B cell (primary cell): ENCODE measurements at regions not wholly inside any gene's neighbourhood (a gene's known extent, or its start where the extent isn't known, plus 50 kb on each side); places are given as distances from the start of the nearest gene placed in this dataset.

Source experiments
- ATAC-seq: fragments of 200-7000 bp; cut with Tn5 transposase; one replicate; pipeline ENCODE4 v1.10.0; 2021; ENCODE audit warnings: low read depth, mild to moderate bottlenecking, moderate number of reproducible peaks, moderate library complexity
- CTCF ChIA-PET: fragments of 350-600 bp; sonication (Branson Sonifier 250); formaldehyde crosslinking; loops from one replicate; lab custom pipeline; 2021; ENCODE audit warnings: antibody characterized with exemption, inconsistent platforms; lab: Charles Lee
- POLR2A ChIA-PET: fragments of 350-600 bp; sonication (Branson Sonifier 250); formaldehyde crosslinking; loops from one replicate; lab custom pipeline; 2021; ENCODE audit warnings: antibody characterized with exemption; lab: Charles Lee
- DNase-seq: peaks from one replicate; pipeline ENCODE4 v3.0.0; 2013
- H2AFZ ChIP-seq: 2 replicates; pipeline ENCODE4 v1.6.1; 2012; ENCODE audit warnings: mild to moderate bottlenecking, low read depth, low read length; ENCODE audit not compliant: insufficient read depth, poor library complexity, severe bottlenecking
- H3K27ac ChIP-seq, 2 donors: 1 replicate in 1 of 2; 2 replicates in 1 of 2; pipeline ENCODE4 v1.5.1; 2012 to 2013; ENCODE audit warnings: low read length in 2 of 2, mild to moderate bottlenecking in 2 of 2, moderate library complexity in 1 of 2
- H3K27me3 ChIP-seq, 4 experiments: fragments of 200-600 bp in 1 of 4; sonication (generic) in 1 of 4; replicated peaks in 1 of 4; 1 replicate in 2 of 4; 2 replicates in 2 of 4; pipeline versions ENCODE4 v1.6.1 to v1.7.0; 2013 to 2016; ENCODE audit warnings: low read length in 3 of 4, mild to moderate bottlenecking in 2 of 4, mixed read lengths in 1 of 4, moderate library complexity in 1 of 4; ENCODE audit not compliant: insufficient read depth in 4 of 4, control insufficient read depth in 3 of 4; ENCODE audit errors: control extremely low read depth in 1 of 4
- H3K36me3 ChIP-seq, 2 experiments: replicated peaks in 1 of 2; 1 replicate in 1 of 2; 2 replicates in 1 of 2; pipeline versions ENCODE4 v1.6.1 to v1.7.1; 2013; ENCODE audit warnings: low read length in 1 of 2; ENCODE audit not compliant: insufficient read depth in 2 of 2, control insufficient read depth in 1 of 2; ENCODE audit errors: control extremely low read depth in 1 of 2, extremely low read depth in 1 of 2
- H3K4me1 ChIP-seq, 2 donors: fragments of 200-600 bp in 1 of 2; sonication (generic) in 1 of 2; 1 replicate in 1 of 2; 2 replicates in 1 of 2; pipeline versions ENCODE4 v1.5.1 to v1.6.1; 2013 to 2017; ENCODE audit warnings: low read length in 2 of 2; ENCODE audit not compliant: control insufficient read depth in 2 of 2, insufficient read depth in 2 of 2
- H3K4me2 ChIP-seq: replicated peaks from 2 replicates; pipeline ENCODE3; 2012; ENCODE audit warnings: mild to moderate bottlenecking, low read depth, low read length; ENCODE audit not compliant: poor library complexity, severe bottlenecking
- H3K4me3 ChIP-seq, 5 experiments: fragments of 200-600 bp in 1 of 5; sonication (generic) in 1 of 5; 1 replicate in 3 of 5; 2 replicates in 2 of 5; pipeline versions ENCODE4 v1.5.1 to v1.7.0; 2011 to 2016; ENCODE audit warnings: low read length in 4 of 5, mild to moderate bottlenecking in 4 of 5, low read depth in 2 of 5, control low read depth in 1 of 5, moderate library complexity in 1 of 5; ENCODE audit not compliant: insufficient read depth in 1 of 5; ENCODE audit errors: control extremely low read depth in 1 of 5, extremely low read depth in 1 of 5
- H3K79me2 ChIP-seq: fragments of 200-600 bp; sonication (generic); one replicate; pipeline ENCODE4 v1.6.0; 2016; ENCODE audit warnings: low read length; ENCODE audit not compliant: control insufficient read depth, insufficient read depth
- H3K9ac ChIP-seq: fragments of 200-600 bp; sonication (generic); 2 replicates; pipeline ENCODE4 v1.6.1; 2017; ENCODE audit warnings: mild to moderate bottlenecking, low read length, moderate library complexity
- H3K9me3 ChIP-seq, 3 donors: one replicate each; pipeline versions ENCODE4 v1.6.1 to v1.7.1; 2013; ENCODE audit warnings: low read length in 2 of 3; ENCODE audit not compliant: control insufficient read depth in 2 of 3, insufficient read depth in 1 of 3; ENCODE audit errors: control extremely low read depth in 1 of 3
- H4K20me1 ChIP-seq: 2 replicates; pipeline ENCODE4 v1.6.0; 2012; ENCODE audit warnings: mild to moderate bottlenecking, low read length; ENCODE audit not compliant: insufficient read depth, control insufficient read depth, poor library complexity, severe bottlenecking
- H3K27ac Mint-ChIP-seq: one replicate; pipeline ENCODE4 v1.8.0; 2021; ENCODE audit warnings: mixed read lengths
- H3K27me3 Mint-ChIP-seq: one replicate; pipeline ENCODE4 v1.8.0; 2021; ENCODE audit warnings: mixed read lengths
- H3K4me1 Mint-ChIP-seq: one replicate; pipeline ENCODE4 v1.8.0; 2021; ENCODE audit warnings: mixed read lengths
- H3K4me3 Mint-ChIP-seq: one replicate; pipeline ENCODE4 v1.8.0; 2021; ENCODE audit warnings: mixed read lengths
- H3K9me3 Mint-ChIP-seq: one replicate; pipeline ENCODE4 v1.8.0; 2022; ENCODE audit warnings: mixed read lengths; ENCODE audit not compliant: insufficient read depth
- CTCF ChIP-seq: fragments of 200-600 bp; IDR thresholded peaks from one replicate; pipeline ENCODE4 v1.8.0; 2022; ENCODE audit warnings: antibody characterized with exemption, mild to moderate bottlenecking
- EZH2 ChIP-seq: IDR thresholded peaks from 2 replicates; pipeline ENCODE4 v1.6.1; 2012; ENCODE audit warnings: borderline replicate concordance, low read depth, mild to moderate bottlenecking, moderate library complexity, low read length; ENCODE audit not compliant: insufficient read depth, poor library complexity, severe bottlenecking
- WGBS: methylation state at CpG from one replicate; pipeline ENCODE4 v1.1.5; 2013; ENCODE audit warnings: missing lambda C conversion rate; ENCODE audit not compliant: insufficient coverage; 5-methylcytosine and 5-hydroxymethylcytosine counted together
- intact Hi-C: fragments of 100-400 bp; cut with micrococcal nuclease; formaldehyde crosslinking; loops from one replicate; pipeline ENCODE4 v1.10.0; 2022

DNA sequence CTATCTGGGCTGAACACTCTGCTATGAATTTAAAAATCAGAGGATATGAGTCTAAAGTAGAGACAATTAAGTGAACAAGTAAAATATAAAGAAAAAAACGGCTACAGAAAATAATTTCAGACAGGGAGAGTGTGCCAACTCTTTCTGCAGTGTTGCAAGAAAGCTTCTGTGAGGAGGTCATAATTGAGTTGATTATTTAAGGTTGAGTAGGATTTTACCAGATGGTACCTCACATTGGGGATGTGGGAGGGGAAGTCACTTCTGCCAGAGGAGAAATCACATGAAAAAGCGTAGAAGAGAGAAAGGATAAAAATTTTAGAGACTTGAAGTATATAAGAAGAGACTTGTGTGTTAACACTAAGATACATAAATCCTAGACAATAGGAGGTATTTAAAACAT is 238.0 kb upstream of the NCAM2 start:
- DNase-seq (no peak), ATAC-seq (no peak)
- no peak overlapping the region for H3K27ac Mint-ChIP-seq
- Histone ChIP-seq H3K79me2 (no peaks in the 10 kb centered on the region), H3K27me3 (no peaks in the 10 kb centered on the region), H3K9ac (no peak overlapping the region), H2AFZ (no peak overlapping the region), H4K20me1 (no peaks in the 10 kb centered on the region), H3K4me3 (no peak overlapping the region), H3K9me3 (peaks cover 0 to 4% (median 0%) of the 10 kb centered on the region in 3 donors), H3K27ac (no peak overlapping the region), H3K36me3 (no peaks in the 10 kb centered on the region), H3K4me1 (no peaks in the 10 kb centered on the region), H3K4me2 (no peak overlapping the region)
- intact Hi-C loops, result no loop called here
- H3K27me3 Mint-ChIP-seq, result no peaks in the 10 kb centered on the region
- H3K9me3 Mint-ChIP-seq, result peaks cover 7% of the 10 kb centered on the region
- no peak overlapping the region for H3K4me3 Mint-ChIP-seq
- ChIA-PET POLR2A (no interaction called here), CTCF (interaction anchor here (1.7 kb wide), 1 partner anchor 14 kb away, joined by 3 read pairs; no protein-coding TSS in a partner anchor)
- H3K4me1 Mint-ChIP-seq, result no peaks in the 10 kb centered on the region
- TF ChIP-seq CTCF (no peak), EZH2 (no peak)
- WGBS, result 100% methylated on average over 1 of the region's 2 CpGs

GRCh38 chr21:20774737-20775136 is 223.5 kb upstream of the NCAM2 start:
- intact Hi-C loops, result no loop called here
- H4K20me1 ChIP-seq, result no peaks in the 10 kb centered on the region
- no peak overlapping the region for H2AFZ ChIP-seq
- no peaks in the 10 kb centered on the region for H3K4me1 Mint-ChIP-seq
- no peaks in the 10 kb centered on the region for H3K36me3 ChIP-seq
- no peak overlapping the region for H3K4me2 ChIP-seq
- H3K27me3 Mint-ChIP-seq, result no peaks in the 10 kb centered on the region
- TF ChIP-seq EZH2 (no peak), CTCF (no peak)
- ChIA-PET CTCF (interaction anchor here (1.5 kb wide), 1 partner anchor 15 kb away, joined by 3 read pairs; no protein-coding TSS in a partner anchor), POLR2A (no interaction called here)
- H3K27me3 ChIP-seq, result no peaks in the 10 kb centered on the region
- no peak overlapping the region for H3K4me3 Mint-ChIP-seq
- no peaks in the 10 kb centered on the region for H3K79me2 ChIP-seq
- WGBS, result no CpG with 5 or more reads among the region's 1 CpG
- no peak overlapping the region for H3K9ac ChIP-seq
- no peak overlapping the region for H3K4me3 ChIP-seq
- H3K4me1 ChIP-seq, result no peaks in the 10 kb centered on the region
- H3K27ac Mint-ChIP-seq, result no peak overlapping the region
- H3K9me3 ChIP-seq, result peaks cover 0 to 16% (median 3%) of the 10 kb centered on the region in 3 donors
- ATAC-seq (no peak), DNase-seq (no peak)
- H3K27ac ChIP-seq, result no peak overlapping the region
- peaks cover 7% of the 10 kb centered on the region for H3K9me3 Mint-ChIP-seq
